Esophagus (tissue), 2 donors: ENCODE measurements at regions not wholly inside any gene's neighbourhood (a gene's known extent, or its start where the extent isn't known, plus 50 kb on each side); places are given as distances from the start of the nearest gene placed in this dataset.

Experiments used
- H3K27ac ChIP-seq, 2 donors: one replicate each; pipeline ENCODE4 v1.5.1; 2013; ENCODE audit warnings: low read depth in 2 of 2, mild to moderate bottlenecking in 2 of 2, inconsistent platforms in 1 of 2, low read length in 1 of 2, moderate library complexity in 1 of 2
- H3K27me3 ChIP-seq, 2 donors: one replicate each; pipeline ENCODE4 v1.6.1; 2013; ENCODE audit warnings: low read length in 2 of 2, control low read depth in 1 of 2, mild to moderate bottlenecking in 1 of 2; ENCODE audit not compliant: insufficient read depth in 2 of 2, control insufficient read depth in 1 of 2
- H3K36me3 ChIP-seq, 2 donors: one replicate each; pipeline ENCODE4 v1.6.1; 2013; ENCODE audit warnings: low read length in 1 of 2; ENCODE audit not compliant: control insufficient read depth in 2 of 2, insufficient read depth in 2 of 2
- H3K4me1 ChIP-seq, 2 donors: one replicate each; pipeline ENCODE4 v1.6.1; 2013; ENCODE audit warnings: low read length in 1 of 2; ENCODE audit not compliant: control insufficient read depth in 2 of 2, insufficient read depth in 2 of 2
- H3K4me3 ChIP-seq, 2 donors: one replicate each; pipeline ENCODE4 v1.5.1; 2013; ENCODE audit warnings: low read length in 2 of 2, mild to moderate bottlenecking in 2 of 2, low read depth in 1 of 2, moderate library complexity in 1 of 2
- H3K9me3 ChIP-seq, 2 donors: one replicate each; pipeline ENCODE4 v1.6.1; 2013; ENCODE audit warnings: mild to moderate bottlenecking in 2 of 2, low read depth in 1 of 2, low read length in 1 of 2, moderate library complexity in 1 of 2; ENCODE audit not compliant: control insufficient read depth in 2 of 2, insufficient read depth in 1 of 2
- WGBS, 2 donors: extraction: QIAGEN DNeasy Blood & Tissue Kit; methylation state at CpG; one replicate each; pipeline ENCODE4 v1.1.7; 2013; 5-methylcytosine and 5-hydroxymethylcytosine counted together
- donor health status: healthy with polysubstance abuse.
- donor health status: Bipolar disorder and iron deficiency.

GRCh38 chr4:129337228-129337620, 241.3 kb downstream of the C4orf33 start:
- no peaks in the 10 kb centered on the region for H3K27me3 ChIP-seq
- no peaks in the 10 kb centered on the region for H3K36me3 ChIP-seq
- no peak overlapping the region for H3K27ac ChIP-seq
- no peak overlapping the region for H3K4me3 ChIP-seq
- H3K4me1 ChIP-seq, result no peaks in the 10 kb centered on the region
- 88 to 89% methylated on average over 4 of the region's 4 CpGs for WGBS, 2 donors
- no peaks in the 10 kb centered on the region for H3K9me3 ChIP-seq

DNA sequence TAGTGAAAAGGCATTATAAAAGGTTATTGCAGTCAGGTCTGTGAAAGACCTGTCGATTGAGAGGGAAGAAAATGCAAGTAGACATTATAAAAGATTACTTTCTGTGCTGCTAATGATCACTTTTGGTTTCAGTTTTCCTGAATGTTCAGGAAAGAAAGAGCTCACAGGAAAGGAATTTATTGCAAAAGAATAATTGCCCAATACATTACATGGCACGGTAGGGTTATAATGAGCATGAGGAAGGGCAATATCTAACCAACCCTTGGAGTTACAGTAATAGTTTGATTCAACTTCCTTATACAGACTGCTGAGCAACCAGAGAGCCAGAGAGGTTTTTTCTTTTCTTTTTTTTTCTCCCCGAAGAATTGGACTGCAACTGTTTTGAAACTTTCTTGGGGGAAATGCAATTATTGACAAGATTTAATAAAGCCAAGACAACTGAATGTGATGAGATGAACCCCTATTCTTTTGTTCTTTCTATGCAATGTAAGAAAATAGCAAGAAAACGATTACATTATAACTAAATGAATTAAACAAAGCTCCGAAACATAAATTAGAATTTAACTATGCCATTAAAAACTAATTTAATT, 247.0 kb downstream of the C4orf33 start:
- Histone ChIP-seq H3K9me3 (no peaks in the 10 kb centered on the region), H3K27ac (no peak overlapping the region), H3K4me3 (no peak overlapping the region), H3K27me3 (no peaks in the 10 kb centered on the region), H3K4me1 (no peaks in the 10 kb centered on the region), H3K36me3 (no peaks in the 10 kb centered on the region)
- 33 to 35% methylated on average over 5 of the region's 5 CpGs for WGBS, 2 donors

GRCh38 chr4:129344058-129344457, 248.1 kb downstream of the C4orf33 start:
- Histone ChIP-seq H3K4me1 (no peaks in the 10 kb centered on the region), H3K27me3 (no peaks in the 10 kb centered on the region)
- 34 to 37% methylated on average over 11 of the region's 11 CpGs for WGBS, 2 donors

GRCh38 chr4:129345609-129346008, 249.7 kb downstream of the C4orf33 start:
- no peaks in the 10 kb centered on the region for H3K9me3 ChIP-seq
- H3K36me3 ChIP-seq, result no peaks in the 10 kb centered on the region
- H3K27ac ChIP-seq, result no peak overlapping the region
- H3K4me3 ChIP-seq, result no peak overlapping the region
- WGBS, 2 donors, result 89 to 95% methylated on average over 4 of the region's 4 CpGs
- no peaks in the 10 kb centered on the region for H3K4me1 ChIP-seq
- no peaks in the 10 kb centered on the region for H3K27me3 ChIP-seq

More at GRCh38 chr4:129344058-129344457, 248.1 kb downstream of the C4orf33 start:
- H3K36me3 ChIP-seq, result no peaks in the 10 kb centered on the region
- H3K9me3 ChIP-seq, result no peaks in the 10 kb centered on the region
- no peak overlapping the region for H3K27ac ChIP-seq
- H3K4me3 ChIP-seq, result no peak overlapping the region

DNA sequence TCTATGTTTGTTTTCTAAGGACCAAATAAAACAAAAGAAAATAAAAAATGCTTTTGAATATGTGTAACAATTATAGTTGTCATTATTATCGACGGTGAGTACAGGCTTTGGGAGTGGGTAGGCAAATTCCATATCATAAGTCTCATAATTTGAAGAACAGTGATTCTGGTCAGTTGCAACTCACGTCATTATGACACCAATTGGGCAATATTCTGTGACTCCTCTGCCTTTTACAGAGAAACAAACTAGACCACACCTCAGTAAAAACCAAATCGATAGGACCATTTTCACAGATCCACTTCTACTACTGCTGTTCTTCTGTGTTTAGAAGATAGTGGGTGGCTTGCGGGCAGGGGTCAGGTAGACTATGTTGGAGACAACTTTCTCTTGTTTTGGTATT, 250.1 kb downstream of the C4orf33 start:
- WGBS, 2 donors, result 78 to 88% methylated on average over 5 of the region's 5 CpGs
- no peak overlapping the region for H3K27ac ChIP-seq
- no peaks in the 10 kb centered on the region for H3K9me3 ChIP-seq
- H3K4me3 ChIP-seq, result no peak overlapping the region
- no peaks in the 10 kb centered on the region for H3K4me1 ChIP-seq
- no peaks in the 10 kb centered on the region for H3K36me3 ChIP-seq
- H3K27me3 ChIP-seq, result no peaks in the 10 kb centered on the region

DNA sequence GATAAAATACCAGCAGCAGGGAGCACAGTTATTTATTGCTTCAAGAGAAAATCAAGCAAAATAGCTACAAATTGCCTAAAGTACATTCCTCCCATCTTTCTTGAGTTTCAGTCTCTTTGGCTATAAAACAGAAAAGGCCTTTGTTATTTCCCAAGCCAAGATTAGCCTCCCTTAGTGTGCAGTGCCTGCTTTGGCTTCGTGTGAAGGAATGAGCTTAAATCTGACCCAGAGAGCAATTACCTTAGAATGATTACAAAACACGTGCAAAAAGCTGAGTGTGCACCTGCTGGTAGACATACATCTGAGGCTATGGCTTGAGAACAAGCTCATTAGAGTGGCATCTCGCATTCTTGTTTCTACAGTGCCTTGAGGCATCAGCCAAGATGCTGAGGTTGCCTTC, 250.8 kb downstream of the C4orf33 start:
- no peak overlapping the region for H3K4me3 ChIP-seq
- H3K27ac ChIP-seq, result no peak overlapping the region
- no peaks in the 10 kb centered on the region for H3K9me3 ChIP-seq
- WGBS, 2 donors, result 51 to 55% methylated on average over 3 of the region's 3 CpGs
- H3K4me1 ChIP-seq, result no peaks in the 10 kb centered on the region
- H3K27me3 ChIP-seq, result no peaks in the 10 kb centered on the region
- no peaks in the 10 kb centered on the region for H3K36me3 ChIP-seq

DNA sequence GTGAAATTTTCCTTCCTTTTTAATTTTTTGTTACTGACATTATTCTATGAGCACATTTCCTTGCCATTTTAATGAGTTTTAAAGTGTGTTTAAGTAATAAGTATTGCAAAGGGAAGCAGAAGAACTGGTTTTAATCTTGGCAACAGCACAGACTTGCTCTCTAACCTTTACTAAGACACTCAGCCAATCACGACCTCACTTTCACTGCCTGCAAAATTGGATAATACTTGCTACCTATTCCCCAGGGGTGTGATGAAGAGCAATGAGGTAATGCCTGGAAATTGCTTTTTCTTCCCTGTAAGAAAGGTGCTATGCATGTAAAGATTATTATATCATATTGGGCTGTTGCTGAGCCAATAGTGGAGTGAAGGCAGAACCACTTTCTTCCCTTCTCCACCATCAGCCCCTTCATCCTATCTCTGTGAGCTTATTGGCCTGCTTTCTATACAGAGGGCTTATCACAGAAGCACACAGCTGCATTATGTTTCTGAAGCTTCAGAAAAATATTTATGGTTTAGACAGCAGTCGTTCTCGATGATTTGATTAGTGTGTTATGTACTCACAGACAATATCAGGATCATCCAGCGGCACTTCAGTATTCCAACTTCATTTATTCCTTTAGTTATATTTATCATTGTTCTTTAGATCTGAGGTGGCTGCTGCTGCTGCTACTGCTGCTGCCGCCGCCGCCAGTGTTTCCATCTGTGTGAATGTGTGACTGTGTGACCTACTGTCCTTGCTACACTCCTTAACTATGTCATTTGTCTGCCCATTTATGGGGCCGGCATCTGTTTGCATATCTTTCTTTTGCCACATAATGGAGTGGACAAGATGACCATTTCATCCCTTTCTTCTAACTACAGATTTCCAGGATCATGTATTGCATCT, 255.1 kb downstream of the C4orf33 start:
- WGBS, 2 donors, result 68 to 72% methylated on average over 8 of the region's 8 CpGs
- no peak overlapping the region for H3K27ac ChIP-seq
- no peaks in the 10 kb centered on the region for H3K4me1 ChIP-seq
- no peaks in the 10 kb centered on the region for H3K9me3 ChIP-seq
- no peak overlapping the region for H3K4me3 ChIP-seq
- no peaks in the 10 kb centered on the region for H3K36me3 ChIP-seq
- no peaks in the 10 kb centered on the region for H3K27me3 ChIP-seq

GRCh38 chr4:129352480-129352879, 256.5 kb downstream of the C4orf33 start:
- 77 to 85% methylated on average over 4 of the region's 4 CpGs for WGBS, 2 donors
- Histone ChIP-seq H3K9me3 (no peaks in the 10 kb centered on the region), H3K4me1 (no peaks in the 10 kb centered on the region), H3K27ac (no peak overlapping the region), H3K27me3 (no peaks in the 10 kb centered on the region), H3K36me3 (no peaks in the 10 kb centered on the region), H3K4me3 (no peak overlapping the region)

GRCh38 chr4:129353490-129353889, 257.5 kb downstream of the C4orf33 start:
- no peaks in the 10 kb centered on the region for H3K36me3 ChIP-seq
- no peaks in the 10 kb centered on the region for H3K4me1 ChIP-seq
- H3K27me3 ChIP-seq, result no peaks in the 10 kb centered on the region
- no peak overlapping the region for H3K4me3 ChIP-seq
- 82 to 87% methylated on average over 1 of the region's 1 CpG for WGBS, 2 donors
- no peaks in the 10 kb centered on the region for H3K9me3 ChIP-seq
- no peak overlapping the region for H3K27ac ChIP-seq

DNA sequence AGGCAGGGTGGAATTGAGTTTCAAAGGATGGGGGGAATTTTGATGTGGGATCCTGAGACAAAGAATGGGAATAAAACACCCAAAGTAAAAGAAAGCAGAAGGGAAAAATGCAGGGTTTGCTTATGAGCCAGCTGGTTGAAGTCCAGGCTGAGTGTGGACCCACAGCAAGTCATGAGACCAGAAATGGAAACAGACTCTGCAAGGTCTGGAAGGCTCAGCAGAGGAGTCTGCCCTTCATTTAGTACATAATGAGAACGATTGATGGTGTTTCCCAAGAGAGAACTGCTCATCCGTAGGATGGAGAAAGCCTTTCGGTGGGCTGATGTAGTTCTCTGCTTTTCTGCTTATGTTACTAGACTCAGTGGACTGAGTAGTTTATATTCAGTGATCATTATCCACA, 259.1 kb downstream of the C4orf33 start:
- Histone ChIP-seq H3K4me3 (no peak overlapping the region), H3K4me1 (no peaks in the 10 kb centered on the region), H3K9me3 (no peaks in the 10 kb centered on the region), H3K36me3 (no peaks in the 10 kb centered on the region), H3K27ac (no peak overlapping the region), H3K27me3 (no peaks in the 10 kb centered on the region)
- WGBS, 2 donors, result 81 to 82% methylated on average over 3 of the region's 3 CpGs
